SK-N-SH treated with all-trans-retinoic acid at 6 μM for 48 hours (cell line): ENCODE measurements at regions not wholly inside any gene's neighbourhood (a gene's known extent, or its start where the extent isn't known, plus 50 kb on each side); places are given as distances from the start of the nearest gene placed in this dataset.

Experiments
- ARNTL ChIP-seq: fragments of 450-650 bp; formaldehyde crosslinking; IDR thresholded peaks from 2 replicates; pipeline ENCODE4 v1.5.0; 2020; ENCODE audit warnings: low read depth, mild to moderate bottlenecking, moderate library complexity, borderline replicate concordance
- BACH2 ChIP-seq: fragments of 250-450 bp; sonication (Bioruptor Pico); IDR thresholded peaks from 2 replicates; pipeline ENCODE4 v1.9.0; 2021; ENCODE audit warnings: mild to moderate bottlenecking, borderline replicate concordance
- ISL1 ChIP-seq: fragments of 250-450 bp; sonication (Bioruptor Pico); IDR thresholded peaks from 2 replicates; pipeline ENCODE4 v2.1.2; 2022; ENCODE audit warnings: mild to moderate bottlenecking, moderate library complexity
- PPARA ChIP-seq: fragments of 250-450 bp; sonication (Bioruptor Pico); IDR thresholded peaks from 2 replicates; pipeline ENCODE4 v1.5.0; 2020; ENCODE audit warnings: mild to moderate bottlenecking, borderline replicate concordance
- RARB ChIP-seq: fragments of 250-450 bp; sonication (Bioruptor Pico); IDR thresholded peaks from 2 replicates; pipeline ENCODE4 v1.8.0; 2021; ENCODE audit warnings: mild to moderate bottlenecking, moderate library complexity
- SNAI2 ChIP-seq: fragments of 250-450 bp; sonication (Bioruptor Pico); IDR thresholded peaks from 2 replicates; pipeline ENCODE4 v1.5.0; 2020; ENCODE audit warnings: mild to moderate bottlenecking, moderate library complexity
- TCF4 ChIP-seq: fragments of 250-450 bp; sonication (Bioruptor Pico); IDR thresholded peaks from 2 replicates; pipeline ENCODE4 v1.8.0; 2021; ENCODE audit warnings: mild to moderate bottlenecking, moderate library complexity, borderline replicate concordance
- ZNF565 ChIP-seq: fragments of 450-650 bp; formaldehyde crosslinking; conservative IDR thresholded peaks from 2 replicates; pipeline ENCODE4 v1.5.0; 2020; ENCODE audit warnings: low read depth, mild to moderate bottlenecking, moderate library complexity
- ZNF70 ChIP-seq: fragments of 450-650 bp; formaldehyde crosslinking; IDR thresholded peaks from 2 replicates; pipeline ENCODE4 v1.5.0; 2020; ENCODE audit warnings: mild to moderate bottlenecking, moderate library complexity
- TF ChIP-seq, protein P1 (sequence below): fragments of 250-450 bp; sonication (Bioruptor Pico); IDR thresholded peaks from 2 replicates; pipeline ENCODE4 v1.5.1; 2020; ENCODE audit warnings: low read depth, mild to moderate bottlenecking, moderate library complexity
- TF ChIP-seq, protein P2 (sequence below): fragments of 250-450 bp; sonication (Bioruptor Pico); IDR thresholded peaks from 2 replicates; pipeline ENCODE4 v1.8.0; 2021; ENCODE audit warnings: low read depth, mild to moderate bottlenecking, moderate library complexity, borderline replicate concordance

DNA sequence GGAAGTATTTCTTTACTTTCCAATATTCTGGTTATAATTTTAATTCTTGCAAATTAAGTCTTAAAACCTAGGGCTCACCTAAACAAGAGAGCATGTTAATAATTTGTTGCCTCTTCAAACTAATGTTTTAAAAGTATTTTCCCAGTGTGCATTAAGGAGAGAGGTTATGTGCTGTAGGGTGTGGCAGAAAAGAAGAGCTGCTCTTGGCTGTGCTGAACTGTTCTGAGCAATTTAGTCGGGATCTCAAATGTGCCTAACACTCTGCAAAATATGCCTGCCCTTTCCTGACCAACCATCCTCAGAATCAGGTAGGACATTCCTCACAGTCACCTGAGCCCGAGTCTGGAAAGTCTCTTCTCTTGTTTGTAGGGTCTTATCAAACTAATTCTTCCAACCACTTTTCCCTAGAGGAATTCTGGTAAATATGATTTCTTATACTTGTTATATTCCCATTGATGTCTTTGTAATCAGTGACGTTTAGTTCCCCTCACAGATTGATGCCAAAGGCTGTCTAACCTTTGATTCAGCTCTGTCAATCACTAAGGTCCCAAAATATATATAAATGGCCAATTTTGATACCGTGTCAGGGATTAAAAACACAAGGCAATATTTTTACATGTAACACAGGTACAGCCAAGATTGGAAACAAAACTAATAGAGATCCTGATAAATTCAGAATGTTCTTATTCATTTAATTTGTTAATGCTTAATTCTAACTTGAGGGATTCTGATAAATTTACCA, 298.4 kb downstream of the ADGB start:
- peak; percentile 51 for TF ChIP-seq ISL1 (CRISPR knock-in tag)
- TF ChIP-seq, protein P1, sequence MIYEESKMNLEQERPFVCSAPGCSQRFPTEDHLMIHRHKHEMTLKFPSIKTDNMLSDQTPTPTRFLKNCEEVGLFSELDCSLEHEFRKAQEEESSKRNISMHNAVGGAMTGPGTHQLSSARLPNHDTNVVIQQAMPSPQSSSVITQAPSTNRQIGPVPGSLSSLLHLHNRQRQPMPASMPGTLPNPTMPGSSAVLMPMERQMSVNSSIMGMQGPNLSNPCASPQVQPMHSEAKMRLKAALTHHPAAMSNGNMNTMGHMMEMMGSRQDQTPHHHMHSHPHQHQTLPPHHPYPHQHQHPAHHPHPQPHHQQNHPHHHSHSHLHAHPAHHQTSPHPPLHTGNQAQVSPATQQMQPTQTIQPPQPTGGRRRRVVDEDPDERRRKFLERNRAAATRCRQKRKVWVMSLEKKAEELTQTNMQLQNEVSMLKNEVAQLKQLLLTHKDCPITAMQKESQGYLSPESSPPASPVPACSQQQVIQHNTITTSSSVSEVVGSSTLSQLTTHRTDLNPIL (CRISPR knock-in tag): no peak
- no peak for TF ChIP-seq BACH2
- TF ChIP-seq TCF4 (CRISPR knock-in tag): no peak
- TF ChIP-seq ZNF565 (CRISPR knock-in tag): no peak
- TF ChIP-seq PPARA: no peak
- TF ChIP-seq SNAI2 (CRISPR knock-in tag): no peak
- no peak for TF ChIP-seq ARNTL (CRISPR knock-in tag)
- no peak for TF ChIP-seq ZNF70 (CRISPR knock-in tag)
- TF ChIP-seq, protein P2, sequence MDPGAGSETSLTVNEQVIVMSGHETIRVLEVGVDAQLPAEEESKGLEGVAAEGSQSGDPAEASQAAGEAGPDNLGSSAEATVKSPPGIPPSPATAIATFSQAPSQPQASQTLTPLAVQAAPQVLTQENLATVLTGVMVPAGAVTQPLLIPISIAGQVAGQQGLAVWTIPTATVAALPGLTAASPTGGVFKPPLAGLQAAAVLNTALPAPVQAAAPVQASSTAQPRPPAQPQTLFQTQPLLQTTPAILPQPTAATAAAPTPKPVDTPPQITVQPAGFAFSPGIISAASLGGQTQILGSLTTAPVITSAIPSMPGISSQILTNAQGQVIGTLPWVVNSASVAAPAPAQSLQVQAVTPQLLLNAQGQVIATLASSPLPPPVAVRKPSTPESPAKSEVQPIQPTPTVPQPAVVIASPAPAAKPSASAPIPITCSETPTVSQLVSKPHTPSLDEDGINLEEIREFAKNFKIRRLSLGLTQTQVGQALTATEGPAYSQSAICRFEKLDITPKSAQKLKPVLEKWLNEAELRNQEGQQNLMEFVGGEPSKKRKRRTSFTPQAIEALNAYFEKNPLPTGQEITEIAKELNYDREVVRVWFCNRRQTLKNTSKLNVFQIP (CRISPR knock-in tag): no peak
- no peak for TF ChIP-seq RARB (CRISPR knock-in tag)
